T-helper 1 cell (primary cell): ENCODE measurements at regions not wholly inside any gene's neighbourhood (a gene's known extent, or its start where the extent isn't known, plus 50 kb on each side); places are given as distances from the start of the nearest gene placed in this dataset.

Experiments used
- DNase-seq, 5 donors: peaks; one replicate each; pipeline ENCODE4 v3.0.0-alpha.2; 2012 to 2020

DNA sequence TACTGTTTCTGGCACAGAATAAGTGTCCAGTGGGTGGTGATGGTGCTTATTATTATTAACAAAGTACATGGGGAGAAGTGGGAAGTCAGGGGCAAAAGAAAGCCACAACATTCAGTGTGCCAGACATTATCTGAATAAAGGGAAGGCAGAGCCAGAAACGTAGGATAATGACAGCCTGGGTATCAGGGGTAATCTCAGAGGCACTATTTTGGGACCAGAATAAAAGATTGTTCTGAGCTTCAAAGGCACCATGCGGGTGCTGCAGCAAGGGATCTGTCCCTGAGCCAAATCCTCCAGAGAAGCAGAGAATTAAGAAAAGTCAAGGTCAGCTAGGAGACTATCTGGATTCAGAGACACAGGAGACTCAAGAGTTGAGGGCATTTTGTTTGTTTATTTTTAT is 328.8 kb upstream of the GATB start:
- no peak for DNase-seq

DNA sequence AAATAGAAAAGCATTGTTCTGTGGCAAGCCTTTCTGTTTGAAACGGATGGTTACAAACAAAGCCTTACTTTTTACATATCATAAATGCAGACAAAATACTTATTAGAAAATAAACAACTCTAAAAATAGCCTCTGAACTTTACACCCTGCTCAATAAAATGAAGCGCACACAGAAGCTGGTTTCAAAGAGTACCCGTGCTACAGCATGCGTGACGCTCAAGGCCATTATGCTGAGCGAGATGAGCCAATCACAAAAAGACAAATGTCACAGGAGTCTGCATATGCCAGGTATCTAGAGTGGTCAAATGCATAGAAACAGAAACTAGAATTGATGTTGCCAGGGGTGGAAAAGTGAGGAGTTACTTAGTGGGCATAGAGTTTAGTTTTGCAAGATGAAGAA is 326.5 kb upstream of the GATB start:
- no peak for DNase-seq

DNA sequence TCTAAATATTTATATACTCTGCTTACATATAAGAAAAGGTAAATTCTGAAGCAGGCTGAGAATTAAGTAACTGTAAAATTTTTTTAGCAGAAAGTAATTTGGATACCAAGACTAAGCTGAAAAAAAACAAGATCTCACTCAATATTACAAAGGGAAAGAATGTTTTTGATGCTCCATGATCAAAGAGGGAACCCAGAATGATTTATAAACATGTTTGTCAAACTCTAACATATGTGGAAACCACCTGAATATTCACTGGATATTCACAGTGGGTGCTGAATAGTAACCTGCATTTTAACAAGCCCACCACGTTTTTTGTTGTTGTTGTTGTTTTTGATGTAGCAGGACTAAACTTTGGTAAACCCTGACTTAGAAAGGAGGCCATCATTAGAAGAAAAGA is 324.9 kb upstream of the GATB start:
- DNase-seq: no peak

DNA sequence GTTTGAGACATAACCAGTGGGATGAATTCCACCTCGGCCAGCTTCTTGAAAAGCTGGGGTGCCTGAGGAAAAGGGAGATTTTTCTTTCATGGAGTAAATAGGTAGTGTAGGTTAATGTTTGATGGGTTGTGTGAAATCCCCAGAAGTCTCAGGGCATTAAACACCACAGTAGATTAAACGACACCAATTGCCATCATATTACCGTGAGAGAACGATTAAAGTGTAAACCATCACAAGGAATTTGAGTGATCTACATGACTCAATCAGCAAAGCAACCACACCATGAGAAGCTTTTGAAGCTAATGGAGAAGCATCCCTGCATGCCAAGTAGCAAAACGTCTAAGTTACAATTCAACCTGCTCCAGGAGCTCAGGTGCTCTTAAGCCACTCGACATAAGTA is 322.5 kb upstream of the GATB start:
- DNase-seq: no peak

DNA sequence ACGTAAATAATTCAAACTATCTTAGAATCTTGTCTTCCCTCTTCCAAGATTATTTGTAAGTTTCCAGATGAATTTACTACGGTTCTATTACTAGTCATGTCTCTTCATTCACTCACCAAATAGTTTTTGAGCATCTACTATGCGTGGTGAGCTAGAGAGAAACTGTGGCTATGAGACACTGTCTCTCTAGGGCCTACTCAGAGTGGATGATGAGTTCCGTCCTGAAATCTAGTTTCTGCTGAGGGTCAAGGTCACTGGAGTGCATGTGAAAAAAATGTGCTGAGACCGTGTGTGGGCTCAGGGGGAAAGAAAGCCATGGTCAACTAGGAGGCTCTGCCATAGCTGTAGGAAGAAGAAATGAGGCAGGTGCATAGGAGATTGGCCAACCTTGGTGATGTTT is 320.2 kb upstream of the GATB start:
- no peak for DNase-seq

DNA sequence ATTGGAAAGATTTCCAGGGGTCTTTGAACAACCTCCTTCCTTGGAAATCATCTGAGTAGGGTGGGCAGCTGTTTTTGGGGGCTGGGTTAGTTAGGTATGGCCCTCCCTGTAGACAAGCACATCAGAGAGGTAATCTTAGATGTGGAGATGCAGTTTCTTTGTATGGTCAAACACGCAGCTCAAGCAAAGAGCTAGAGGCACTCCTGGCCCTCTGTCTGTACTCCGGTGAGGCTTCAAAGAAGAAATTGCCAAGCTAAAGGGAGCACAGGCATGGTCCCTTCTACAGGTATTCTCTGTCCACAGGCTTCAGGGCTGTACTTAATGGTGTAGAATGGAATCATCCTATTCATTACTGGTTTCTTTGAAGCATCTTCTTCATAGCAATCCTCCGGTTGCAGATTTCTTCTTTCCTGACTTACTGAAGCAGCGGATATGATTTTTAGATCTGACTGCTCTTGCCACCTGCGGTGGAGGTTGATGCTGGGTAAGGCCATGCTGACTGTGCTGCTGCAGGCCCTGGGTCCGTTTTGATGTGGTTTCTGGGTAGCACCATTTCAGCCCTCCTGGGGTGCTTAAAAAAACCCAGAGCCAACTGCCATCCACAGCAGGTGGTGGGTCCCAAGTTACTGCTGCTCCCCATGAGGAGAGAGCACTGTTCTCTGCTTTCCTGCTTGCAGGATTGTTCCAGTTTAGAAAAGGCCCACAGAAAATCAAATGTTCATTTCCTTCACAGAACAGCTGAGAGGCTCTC is 318.9 kb upstream of the GATB start:
- peak in 2 of 5 donors; percentile 12 to 94 for DNase-seq

DNA sequence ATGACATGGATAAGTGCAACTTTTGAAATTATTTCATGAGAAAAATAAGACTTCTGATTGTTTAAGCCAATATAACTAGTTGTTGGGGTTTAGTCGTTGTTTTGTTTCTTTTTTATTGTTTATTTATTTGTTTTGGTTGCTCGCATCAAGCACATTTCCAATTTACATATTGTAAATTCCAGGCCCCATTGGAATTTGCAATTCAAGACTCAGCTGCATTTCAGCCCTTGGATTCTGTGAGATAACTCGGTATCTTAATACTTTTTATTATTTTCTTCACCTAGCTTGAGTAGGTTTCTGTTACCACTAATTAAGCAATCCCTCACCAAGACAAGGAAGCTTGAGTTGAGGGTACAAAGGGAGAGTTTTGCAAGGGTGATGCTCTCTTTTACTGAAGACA is 318.3 kb upstream of the GATB start:
- DNase-seq: no peak

DNA sequence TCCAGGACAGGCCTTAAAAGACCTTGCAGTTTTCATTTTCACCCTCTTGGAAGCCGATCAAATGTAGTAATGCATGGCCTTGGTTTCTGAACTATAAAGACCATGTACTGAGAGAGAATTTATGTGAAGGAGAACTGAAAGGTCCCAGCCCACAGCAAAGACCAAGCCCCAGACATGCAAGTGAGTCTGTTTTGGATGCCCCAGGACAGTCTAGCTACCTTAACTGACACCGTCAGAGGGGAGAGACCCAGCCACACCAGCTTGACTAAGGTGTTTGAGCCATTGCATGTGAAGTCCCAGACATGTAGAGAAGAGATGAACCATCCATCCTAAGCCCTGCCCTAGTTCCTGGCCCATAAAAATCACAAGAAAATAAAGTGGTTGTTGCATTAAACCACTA is 316.8 kb upstream of the GATB start:
- no peak for DNase-seq

DNA sequence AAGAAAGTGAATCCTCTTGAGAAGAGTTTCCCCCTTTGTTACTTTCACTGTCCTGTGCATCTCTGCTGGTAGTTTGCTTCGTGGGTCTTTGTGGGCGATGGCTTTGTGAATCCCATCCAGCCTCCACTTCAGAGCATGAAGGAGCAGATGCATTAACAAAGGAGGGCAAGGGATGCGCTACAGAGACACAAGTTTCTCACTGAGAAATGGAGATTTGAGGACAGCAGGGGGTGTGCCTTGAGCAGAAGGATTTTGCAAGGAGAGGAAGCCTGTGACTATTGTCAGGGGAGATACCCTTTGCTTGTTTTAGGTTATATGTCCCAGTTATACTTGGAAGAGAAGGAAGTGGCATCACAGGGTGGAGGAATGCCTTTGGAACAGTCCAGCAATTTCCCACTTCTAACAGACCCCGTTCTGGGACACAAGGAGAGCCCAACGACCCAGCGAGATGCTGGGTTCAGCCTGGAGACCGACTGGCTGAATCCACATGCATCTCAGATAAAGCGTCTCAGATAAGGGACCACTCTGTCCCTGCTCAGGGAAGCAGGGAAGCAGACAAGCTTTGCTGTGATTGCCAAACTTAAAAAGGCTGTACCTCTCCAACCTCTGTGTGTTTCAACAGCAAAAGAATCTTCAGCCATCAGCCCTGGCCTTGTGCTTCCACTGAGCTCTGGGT is 314.6 kb upstream of the GATB start:
- DNase-seq: no peak

DNA sequence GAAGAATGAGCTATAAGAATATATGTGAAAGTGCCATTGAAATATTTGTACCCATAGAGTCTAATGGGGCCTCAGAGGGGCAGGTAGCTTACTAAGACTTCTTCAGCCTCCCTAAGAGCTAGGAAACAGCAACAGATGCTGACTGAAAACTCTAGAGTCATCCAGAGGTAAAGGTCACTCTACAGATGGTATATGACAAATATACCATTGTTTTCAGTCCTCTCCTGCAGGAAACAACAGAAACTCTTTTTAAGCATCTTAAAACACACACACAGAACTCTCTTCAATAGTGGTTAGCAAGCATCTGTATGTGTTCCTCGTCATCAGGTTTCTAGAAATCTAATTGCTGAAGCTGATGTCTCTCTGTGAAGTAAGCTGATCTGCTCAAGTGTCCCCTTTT is 313.8 kb upstream of the GATB start:
- DNase-seq: no peak

DNA sequence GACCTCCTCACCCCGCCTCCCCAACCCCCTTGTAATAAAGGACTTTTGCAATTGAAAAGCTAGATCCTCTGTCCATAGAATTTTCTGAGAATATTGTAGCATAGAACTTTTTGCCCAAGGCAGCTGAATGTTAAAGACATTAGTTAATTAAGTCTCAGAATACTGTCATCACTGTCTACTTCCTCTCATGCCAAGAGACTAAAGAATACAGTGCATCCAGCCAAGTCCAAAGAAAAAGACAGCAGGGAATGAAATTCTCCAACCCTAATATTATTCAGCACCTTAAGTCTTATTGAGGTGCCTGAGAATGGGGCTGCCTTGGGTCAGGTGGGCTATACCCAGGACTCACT is 313.3 kb upstream of the GATB start:
- no peak for DNase-seq

DNA sequence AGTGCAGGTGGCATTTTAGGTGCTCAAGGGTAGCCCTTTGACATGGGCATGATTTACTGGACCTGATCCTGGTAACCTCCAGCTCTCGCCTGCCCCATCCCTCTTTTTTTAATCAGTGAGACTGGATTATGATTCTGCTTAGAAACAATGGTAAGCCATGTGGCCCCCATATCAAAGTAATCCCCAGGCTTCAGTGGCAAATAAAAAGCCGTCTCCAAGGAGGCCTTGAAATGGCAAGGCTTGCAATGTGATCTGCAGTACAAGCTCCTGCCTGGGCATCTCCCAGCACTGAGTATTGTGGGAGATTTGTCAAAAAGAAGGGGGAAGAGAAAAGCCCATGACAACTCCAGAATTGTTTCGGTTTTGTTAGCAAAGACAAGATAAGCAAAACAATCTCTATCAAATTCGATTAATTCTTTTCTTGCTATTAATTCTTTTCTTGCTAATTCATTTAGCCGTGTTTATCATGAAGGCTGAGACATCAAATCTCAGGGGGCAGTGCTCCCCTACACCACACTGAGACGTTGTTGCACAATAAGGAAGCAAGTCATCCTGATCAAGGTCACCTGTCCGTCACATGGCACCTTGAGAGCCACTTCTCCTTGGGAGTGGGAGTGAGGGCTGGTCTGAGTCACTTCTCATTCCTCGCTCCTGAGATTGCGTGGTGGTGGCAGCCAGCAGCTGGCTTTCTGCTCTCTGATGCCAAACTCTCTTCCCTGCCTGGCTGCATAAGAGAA is 312.7 kb upstream of the GATB start:
- no peak for DNase-seq

DNA sequence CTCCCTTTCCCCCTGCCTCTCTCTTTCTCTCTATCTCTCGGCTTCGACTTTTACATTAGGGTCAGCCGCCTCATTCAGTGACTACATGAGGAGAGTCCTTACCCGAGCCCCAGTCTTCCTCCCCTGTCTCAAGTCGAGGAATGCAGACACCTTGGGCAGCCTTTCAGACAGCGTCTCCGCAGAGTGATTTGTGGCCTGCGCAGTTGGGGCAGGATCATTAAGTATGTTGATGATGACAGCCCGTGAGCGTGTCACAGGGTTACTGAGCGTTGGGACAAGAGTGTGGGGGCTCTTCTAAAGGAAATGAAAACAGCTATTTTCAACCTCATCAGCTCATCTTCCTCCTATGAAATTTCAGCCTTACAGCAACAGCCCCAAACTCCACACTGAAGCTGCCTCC is 312.1 kb upstream of the GATB start:
- no peak for DNase-seq

DNA sequence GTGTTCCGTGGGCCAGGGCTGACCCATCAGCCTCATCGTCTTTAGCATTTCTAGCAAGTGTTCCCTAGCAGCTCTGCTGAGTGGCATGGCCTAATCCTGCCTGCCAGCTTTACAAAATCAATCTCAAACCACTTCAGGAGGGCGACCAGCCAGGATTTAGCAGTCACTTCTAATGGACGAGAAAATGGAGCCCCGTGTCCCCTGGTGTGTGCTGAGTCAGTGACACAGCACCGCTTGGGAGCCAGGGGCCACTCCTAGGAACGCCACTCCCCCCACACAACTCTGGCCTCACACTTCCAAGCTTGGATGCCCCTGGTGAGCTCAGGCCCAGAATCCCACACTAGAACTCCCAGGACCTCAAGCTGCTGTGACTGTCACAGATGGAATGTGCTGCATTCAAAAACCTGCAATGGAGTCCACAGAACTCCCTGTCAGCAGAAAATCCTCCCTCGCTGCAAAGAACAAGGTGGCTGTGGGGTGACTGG is 311.2 kb upstream of the GATB start:
- DNase-seq: no peak

DNA sequence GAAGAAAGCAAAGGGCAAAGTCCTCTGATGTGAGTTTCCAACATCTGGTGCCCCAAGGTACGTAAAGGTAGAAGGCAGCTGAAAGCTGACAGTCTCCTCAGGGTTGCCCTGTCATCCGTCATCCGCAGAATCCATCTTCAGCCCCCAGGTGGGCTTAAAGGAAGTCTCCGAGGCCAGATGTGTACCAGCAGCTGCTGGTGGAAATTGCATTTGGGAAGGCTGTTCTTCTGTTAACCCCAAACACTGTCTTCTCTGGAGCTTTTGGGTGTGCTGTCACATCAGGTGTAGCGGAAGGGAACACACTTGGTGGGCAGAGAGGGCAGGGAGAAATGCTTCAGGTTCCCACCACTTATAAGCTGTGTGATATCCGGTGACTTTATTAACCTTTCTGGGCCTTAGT is 310.0 kb upstream of the GATB start:
- DNase-seq: no peak

DNA sequence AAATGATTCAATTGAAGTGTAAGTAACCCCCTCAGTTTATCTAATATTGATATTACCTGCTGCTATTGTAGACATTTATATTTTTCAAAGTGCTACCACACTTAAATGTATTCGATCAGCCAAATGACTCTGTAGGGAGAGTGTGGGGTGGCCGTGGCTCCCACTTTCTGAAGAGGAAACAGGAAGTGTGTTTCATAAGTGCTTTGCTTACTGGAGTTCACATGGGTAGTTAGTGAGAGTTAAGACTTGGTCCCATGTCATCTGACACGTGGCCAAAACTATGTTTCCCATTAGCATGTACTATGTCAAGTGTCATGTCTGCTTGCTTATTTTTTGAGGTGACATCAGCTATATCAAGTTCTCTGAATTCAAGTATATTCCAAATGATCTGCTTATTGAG is 308.1 kb upstream of the GATB start:
- no peak for DNase-seq

DNA sequence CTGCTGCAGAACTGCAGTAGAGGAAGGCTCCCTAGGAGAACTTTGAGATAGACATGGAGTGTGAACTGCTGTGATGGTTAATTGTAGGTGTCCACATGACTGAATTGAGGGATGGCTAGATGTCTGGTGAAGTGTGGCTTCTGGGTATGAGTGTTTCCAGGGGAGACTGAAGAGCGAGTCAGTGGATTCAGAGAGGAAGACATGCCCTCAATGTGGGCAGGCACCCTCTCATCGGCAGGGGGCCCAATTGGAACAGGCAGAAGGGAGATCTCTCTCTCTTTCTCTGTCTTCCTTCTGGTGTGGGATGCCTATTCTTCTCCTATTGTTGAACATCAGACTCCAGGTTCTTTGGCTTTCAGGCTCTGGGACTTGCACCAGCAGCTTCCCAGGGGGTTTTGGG is 304.7 kb upstream of the GATB start:
- DNase-seq: no peak

DNA sequence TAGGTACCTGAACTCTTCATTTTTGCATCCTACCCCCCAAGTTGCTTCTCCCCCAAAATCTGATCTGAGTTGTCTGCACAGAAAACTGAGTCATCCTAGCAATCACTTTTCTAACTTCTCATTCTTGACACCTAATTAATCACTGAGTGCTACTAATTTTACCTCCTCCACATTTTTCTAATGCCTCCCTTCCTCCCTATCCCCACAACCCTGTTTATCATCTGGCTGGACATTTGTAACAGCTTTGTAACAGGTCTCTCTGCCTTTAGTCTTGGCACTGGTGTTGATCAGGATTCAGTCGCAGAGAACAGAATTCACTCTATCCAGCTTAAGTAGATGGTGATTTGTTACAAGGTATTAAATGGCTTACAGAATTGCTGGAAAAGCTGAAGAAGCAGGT is 303.9 kb upstream of the GATB start:
- DNase-seq: no peak

DNA sequence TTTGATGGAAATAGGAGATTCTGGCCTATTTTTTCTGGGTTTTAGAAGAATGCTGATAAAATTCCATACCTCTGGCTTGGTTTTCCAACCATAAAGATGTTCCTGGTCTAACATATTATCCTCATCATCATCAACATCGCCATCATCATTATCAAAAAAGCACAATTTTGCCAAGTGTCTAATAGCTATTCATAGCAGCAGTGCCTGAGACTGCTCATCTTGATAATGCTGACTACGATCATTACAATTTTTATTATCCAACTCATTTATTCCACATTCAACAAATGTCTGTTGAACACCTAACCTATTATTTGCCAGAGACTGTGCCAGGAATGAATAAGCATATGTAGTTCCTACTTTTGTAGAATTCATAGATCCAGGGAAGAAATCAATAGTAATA is 303.5 kb upstream of the GATB start:
- no peak for DNase-seq

DNA sequence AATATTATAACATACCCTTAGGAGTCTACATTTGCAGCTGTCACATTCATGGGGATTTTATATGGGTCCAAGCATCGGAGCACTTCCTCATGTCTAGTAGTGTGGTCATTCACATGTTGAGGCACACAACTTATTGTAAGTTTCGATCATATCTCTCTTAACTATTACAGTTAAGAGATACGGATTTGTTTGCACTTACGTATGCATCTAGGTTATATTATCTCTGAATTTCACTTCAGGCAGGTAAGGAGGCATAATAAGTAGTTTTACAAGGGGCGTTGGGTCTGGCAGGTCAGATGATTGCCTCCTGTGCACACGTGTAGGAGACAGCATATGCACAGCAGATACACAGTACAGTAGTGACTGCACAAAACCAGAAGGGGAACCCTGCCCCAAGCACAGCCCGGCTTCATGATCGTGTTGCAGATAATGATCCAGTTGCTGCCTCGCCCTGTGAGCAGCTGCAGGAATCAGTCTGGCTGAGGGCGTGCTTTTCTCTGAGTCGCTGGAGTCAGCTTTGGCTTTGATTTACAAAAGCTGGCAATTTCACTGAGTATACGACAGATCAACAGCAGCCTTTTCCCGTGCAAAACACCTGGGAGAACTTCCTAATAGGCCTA is 302.9 kb upstream of the GATB start:
- peak; percentile 12 to 77 (median 43) for DNase-seq

DNA sequence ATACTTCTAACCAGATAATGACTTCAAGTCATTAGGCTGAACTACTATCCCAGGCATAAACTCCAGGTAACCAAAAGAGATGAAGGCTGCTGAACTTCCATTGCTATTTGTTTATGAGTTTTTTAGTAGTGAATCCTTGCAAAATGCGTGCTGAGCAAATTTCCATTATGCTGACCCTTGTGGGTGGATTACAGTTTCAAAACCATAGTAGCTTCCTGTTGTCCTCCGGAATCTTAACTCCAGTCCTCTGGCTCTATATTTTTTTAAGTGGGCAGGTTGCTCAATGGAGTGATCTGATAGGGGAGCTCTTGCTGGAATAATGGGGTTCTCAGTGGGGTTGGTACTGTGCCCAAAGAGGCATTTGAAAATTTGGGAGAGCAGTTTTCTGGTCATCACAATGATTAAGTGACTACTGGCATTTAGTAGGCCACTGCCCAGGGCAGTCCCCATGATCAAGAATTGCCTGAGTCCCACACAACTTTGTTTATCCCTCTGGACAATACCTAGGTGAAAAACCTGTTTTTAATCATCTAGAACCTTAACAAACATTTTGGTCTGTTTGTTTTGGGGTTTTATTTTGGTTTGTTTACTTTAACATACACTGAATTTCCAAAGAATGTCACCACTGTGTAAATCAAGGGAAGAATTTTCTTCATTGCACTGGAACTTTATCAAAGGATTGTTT is 302.3 kb upstream of the GATB start:
- no peak for DNase-seq

DNA sequence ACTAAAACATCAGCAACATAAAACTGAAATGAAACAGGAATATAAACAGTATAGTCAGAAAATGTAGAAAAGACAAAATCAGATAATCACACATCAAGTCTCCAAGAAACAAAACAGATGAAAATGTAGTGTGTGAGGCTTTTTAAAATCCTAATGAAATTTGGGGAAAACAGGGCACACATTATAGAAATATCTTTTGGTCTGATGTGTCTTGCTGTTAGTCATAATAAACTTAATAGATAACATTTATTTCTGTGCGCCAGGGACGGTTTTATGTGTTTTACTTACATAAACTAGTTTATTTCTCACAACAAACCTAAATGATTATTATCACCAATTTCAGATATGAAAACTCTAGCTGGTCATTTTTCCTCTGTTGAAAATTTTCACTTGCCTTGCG is 293.9 kb upstream of the GATB start:
- no peak for DNase-seq

DNA sequence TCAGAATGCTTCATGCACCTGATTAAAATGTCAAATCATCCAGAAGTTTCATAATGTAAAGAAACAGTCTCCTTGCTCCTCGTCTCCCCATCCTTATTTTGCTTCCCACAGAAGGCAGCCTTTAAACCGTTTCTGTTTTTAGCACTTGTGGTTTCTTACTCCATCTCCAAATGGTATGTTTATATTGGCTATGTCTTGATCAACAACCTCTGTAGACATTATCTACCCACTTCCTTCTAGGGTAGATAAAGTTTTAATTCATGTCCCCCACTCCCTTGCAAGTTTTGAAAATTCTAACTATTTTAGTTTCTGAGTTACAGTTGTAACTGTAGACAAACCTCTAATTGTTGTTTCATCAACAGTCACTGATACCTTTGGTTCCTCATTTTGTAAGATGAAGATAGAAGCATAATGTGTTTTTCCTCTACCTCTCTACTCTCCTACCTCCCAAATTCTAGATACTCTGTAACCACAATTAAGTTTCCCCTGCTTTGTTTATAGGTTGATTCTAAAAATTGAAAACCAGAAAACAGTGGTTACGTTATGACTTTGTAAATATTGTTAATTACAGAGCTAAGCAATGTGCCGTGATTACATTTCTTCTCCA is 291.7 kb upstream of the GATB start:
- DNase-seq: peak in 1 of 5 donors; percentile 3
